Anterior cingulate cortex (tissue), 58 donors: ENCODE measurements at regions not wholly inside any gene's neighbourhood (a gene's known extent, or its start where the extent isn't known, plus 50 kb on each side); places are given as distances from the start of the nearest gene placed in this dataset.
A peak's percentile ranks its signal among the peaks of the same experiment; 100 is the strongest.

Source experiments
- DNase-seq, 58 donors: peaks; one replicate each; lab custom pipeline; 2025; lab: John Stamatoyannopoulos, UW

DNA sequence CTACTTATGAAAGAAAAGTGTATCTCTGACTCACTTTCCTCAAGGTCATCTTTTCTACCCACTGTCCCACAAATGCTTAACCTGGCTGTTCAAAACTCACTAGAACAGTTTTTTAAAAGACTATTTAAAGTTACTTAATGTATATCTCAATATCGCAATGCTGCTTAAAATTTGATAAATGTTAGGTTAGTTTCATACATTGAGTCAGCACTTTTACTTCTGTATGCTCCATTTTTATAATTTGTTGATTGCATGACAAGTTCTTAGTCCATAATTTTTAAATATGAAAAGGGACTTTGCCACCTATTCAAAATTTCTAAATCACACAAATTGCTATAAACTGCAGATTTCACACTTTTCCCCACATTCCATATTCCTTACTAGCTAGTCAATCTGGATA is 231.7 kb upstream of the SLC39A10 start:
- no peak for DNase-seq

DNA sequence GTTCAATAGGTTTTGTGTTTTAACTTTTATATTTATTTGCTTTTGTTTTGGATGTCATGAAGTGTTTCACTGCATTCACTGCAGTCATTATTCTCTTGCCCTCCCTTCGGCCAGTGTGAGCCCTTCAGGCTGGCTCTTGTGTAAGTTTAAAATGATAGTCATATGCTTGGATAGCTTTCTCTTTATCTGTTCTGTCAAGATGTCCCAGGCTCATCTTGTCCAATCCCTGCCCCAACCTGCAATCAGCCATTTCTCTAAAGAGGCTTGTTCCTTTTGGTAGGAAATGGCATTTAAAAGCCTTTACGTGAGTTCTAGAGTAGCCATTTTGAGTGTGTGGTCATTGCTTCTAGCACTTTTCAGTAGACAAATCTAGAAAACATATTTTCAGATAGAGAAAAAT is 238.0 kb upstream of the SLC39A10 start:
- DNase-seq, result no peak

DNA sequence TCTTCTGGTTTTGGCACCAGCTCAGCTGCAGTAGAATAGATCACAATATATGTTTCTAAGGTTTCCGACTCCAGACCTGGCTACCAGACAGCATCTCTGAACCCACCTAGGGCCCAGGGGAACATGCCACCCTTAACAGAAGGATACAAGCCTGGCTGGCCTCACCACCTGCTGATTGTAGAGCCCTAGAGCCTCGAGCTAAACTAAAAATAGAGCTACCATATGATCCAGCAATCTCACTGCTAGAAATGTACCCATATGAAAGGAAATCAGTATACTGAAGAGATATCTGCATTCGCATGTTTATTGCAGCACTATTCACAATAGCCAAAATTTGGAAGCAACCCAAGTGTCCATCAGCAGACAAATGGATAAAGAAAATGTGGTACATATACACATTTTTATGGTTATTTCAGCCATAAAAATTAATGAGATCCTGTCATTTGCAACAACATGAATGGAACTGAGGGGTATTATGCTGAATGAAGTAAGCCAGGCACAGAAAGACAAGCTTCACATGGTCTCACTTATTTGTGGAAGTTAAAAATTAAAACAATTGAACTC is 242.4 kb upstream of the SLC39A10 start:
- DNase-seq, result no peak

DNA sequence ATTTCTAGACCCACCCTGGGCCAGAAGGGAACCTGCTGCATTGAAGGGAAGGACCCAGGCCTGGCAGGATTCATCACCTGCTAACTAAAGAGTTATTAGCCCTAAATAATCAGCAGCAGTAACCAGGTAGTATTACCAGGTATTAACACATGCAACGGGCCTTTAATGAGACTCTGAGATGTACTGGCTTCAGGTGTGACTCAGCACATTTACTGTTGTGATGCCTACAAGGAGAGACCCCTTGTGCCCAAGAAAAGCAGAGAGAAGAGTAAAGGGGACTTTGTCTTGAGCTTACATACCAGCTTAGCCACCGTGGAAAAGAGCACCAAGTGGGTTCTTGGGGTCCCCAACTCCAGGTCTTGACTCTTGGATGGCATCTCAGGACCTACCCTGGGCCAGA is 243.1 kb upstream of the SLC39A10 start:
- DNase-seq, result no peak

DNA sequence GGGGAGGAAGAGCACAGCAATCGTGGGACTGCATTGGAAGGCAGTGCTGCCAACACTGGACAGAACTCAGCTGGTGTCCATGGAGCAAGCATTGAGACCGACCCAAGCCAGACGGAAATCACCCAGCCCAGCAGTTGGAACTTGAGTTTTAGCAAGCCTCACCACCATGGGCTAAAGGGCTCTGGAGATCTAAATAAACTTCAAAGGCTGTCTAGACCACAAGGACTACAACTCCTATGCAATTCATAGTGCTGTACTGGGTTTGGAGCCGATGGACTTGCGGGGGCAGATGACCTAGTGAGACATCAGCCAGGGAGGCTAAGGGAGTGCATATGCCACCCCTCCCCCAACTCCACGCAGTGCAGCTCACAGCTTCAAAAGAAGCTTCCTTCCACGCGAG is 243.6 kb upstream of the SLC39A10 start:
- no peak for DNase-seq

DNA sequence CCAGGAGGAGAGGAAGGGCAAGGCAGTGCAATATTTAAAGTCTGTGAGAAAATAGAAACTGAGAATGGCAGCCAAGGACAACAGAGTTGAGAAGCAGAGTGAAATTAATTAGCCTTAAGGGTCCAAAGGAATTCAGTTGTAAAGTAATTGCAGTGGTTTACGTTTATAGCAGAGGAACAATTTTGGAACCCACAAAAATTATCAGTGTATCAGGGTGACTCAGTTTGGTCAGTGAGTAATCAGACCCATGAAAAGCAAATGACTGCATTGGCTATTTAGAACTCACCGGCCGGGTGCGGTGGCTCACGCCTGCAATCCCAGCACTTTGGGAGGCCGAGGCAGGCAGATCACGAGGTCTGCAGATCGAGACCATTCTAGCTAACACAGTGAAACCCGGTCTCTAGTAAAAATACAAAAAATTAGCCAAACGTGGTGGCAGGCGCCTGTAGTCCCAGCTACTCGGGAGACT is 245.8 kb upstream of the SLC39A10 start:
- no peak for DNase-seq

DNA sequence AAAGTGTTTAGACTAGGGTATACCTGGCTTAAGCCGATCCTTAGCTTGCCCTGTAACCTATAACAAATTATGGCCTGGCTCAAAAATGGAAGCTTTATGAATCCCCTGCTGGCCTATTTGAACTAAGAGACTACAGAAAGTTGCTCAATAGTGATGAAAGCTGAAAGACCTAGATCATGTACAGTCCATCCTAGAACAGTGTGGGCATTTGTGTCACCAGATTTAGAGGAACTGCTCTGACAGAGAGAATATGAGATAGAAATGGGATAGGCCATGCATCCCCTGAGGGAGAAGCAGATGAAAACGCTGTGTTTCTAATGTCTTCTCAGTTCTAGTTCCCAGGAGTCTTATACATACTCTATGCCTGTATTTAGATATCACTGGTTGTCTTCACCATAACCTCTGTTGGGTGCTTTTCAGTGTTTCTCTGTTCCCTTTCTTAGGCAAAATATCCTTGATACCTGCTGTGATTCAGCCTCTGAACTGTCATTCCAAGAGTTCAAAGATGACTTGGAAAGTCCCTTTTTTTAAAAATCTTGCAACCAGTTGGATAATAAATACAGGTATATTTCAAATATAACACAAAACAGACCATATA is 246.9 kb upstream of the SLC39A10 start:
- no peak for DNase-seq

DNA sequence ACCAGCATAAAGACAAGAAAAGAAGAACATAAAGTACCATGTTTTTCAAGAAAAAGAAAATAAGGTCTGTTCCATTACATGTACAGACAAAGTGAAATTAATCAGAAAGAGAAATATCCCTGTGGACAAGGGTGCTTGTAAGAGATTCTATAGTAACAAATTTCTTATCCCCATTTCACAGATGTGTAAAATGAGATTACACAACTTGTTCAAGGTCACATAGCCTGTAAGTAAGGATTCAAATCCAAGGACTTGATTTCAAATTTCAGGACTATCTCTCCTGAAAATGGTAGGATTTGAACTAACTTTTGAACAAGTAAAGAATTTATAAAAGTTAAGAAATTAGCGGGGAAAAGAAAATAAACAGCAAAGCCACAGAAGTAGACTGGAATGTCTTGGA is 248.2 kb upstream of the SLC39A10 start:
- DNase-seq, result no peak

DNA sequence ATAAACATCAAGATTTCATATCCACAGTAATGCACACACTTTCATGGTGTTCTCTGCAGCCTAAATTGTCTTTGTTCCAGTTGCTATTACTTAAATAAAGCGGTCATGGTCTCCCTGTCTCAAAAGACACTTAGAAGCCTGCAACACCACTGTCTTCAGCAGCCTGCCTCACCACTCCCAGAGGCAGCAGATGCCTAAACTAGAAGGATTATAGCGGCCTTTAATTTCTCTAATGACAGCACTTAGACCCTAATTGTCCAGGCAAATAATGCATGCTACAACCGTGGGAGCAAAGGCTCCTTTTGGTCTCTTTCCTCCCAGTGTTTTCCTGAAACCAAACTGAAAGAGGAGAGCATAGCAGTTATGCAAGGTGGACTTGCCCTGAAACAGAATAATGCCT is 248.8 kb upstream of the SLC39A10 start:
- DNase-seq, result no peak

DNA sequence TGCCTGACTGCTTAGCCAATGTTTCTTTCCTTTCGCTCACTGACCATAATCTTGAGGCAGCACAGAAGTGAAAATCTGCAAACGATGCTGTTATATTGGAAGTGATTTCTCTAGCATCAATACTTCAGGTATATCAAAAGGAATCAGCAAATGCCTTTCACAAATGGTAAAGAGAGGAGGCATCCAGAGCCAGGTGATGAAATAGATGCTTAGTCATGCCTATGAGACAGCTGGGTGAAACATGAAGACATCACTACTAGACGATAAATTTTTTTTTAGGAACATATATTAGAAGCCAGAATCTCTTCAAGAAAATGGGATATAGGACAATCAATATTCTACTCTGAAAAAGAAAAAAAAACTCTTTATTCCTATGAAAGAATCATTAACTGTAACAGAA is 249.2 kb upstream of the SLC39A10 start:
- no peak for DNase-seq

DNA sequence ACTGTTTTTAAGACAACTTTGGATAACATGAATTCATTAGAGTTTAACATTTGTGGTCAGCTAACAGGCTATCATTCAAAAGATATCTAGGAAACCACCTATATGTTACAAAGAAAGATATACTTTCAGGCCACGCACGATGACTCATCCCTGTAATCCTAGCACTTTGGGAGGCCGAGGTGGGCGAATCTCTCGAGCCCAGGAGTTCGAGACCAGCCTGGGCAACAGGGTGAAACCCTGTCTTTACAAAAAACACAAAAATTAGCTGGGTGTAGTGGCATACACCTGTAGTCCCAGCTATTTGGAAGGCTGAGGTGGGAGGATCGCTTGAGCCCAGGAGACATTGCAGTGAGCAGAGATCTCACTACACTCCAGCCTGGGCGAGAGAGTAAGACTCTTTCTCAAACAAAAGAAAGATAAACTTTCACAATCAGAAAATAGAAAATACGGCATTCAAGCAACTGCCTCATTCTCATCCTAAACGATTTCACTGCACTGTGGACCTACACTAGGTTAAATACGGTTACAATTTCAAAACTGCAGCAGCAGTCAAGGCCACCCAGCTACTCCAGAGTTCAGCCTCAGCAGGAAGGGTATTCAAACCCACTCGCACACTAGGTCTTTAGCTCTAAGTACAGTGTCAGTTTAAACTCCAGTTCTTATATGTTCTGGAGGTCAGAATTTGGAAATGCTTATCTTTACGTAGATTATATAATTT is 250.0 kb upstream of the SLC39A10 start:
- no peak for DNase-seq

DNA sequence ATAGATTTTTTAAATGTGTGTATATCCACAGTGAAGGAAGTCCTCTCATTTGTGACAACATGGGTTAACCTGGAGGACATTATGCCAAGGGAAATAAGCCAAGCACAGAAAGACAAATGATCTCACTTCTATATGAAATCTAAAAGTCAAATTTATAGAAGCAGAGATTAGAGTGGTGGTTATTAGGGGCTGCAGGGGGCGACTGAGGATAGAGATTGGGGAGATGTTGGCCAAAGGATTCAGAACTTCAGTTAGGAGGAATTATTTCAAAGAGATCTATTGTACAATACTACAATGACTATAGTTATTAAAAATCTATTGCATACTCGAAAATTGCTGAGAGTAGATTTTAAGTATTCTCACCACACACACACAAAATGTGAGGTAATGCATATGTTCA is 252.4 kb upstream of the SLC39A10 start:
- no peak for DNase-seq

DNA sequence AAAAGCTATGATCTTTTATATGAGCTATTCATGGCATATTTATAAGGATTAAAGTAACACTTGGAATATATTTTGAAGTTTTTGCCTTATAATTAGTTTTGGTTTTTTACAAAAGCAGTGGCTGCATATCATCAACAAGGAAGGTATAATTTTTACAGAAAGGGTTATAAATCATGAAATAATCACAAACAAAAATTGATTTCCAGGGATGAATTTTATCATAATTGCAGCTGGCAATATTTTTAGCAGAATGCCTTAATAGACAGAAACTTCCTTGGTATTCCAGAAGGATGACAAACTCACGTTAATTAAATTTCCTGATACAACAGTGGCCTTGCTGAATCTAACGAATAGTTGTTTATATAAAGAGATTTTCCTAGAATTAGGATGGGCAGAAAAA is 260.5 kb upstream of the SLC39A10 start:
- no peak for DNase-seq

DNA sequence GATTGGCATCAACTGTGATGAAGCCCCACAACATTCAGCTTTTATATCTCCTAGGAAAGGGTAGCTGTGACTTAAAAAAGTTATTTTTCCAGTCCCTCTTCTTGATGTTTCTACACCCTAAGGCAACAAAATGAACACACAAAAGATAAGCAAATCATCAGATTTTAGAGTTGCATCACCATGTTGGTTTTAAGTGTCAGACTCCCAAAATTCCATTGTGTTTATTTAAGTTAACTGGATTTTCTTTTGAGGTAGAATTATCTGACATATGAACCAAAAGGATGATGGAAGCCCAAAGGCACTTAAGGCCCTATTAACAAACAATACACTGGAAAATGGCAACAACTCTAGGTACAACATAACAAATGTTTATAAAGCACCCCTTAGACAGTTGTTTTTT is 261.7 kb upstream of the SLC39A10 start:
- DNase-seq, result no peak

DNA sequence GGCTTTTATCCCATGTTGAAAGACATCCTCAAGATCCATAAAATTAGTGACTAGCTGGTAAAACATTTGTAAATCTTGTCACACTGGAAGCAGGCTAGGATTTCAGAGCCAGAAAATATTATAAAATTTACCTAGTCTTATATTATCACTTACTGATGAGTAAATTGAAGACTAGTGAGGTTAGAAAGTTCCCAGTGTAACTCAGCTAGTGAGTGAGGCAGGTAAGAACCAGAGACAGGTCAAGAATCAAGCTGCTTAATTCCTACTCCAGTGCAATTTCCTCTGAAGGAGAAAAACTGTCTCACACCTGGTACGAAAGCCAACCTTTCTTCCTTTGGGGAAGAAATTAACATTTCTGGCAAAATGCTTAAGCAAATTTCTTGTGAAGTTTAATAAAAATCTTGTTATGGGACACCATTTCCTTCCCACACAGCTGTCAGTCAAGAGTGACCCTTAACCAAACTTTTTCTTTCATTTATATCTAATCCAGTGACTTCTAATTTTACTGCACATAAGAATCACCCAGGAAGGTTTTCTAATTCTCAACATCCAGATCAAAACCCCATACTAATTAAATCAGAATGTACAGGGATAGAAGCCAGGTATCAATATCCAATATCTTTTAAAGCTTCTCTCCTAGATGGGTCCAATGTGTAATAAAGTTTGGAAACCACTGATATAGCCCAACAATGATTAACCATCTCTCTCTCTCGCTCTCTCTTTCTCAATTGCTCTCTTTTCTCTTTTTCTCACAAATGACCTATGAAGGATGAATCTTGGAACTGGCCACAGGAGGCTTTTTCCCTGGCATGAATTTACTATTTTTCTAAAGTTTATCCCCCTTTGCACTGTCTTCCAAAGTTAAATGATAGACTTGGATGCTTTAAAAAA is 264.3 kb upstream of the SLC39A10 start:
- DNase-seq, result no peak

DNA sequence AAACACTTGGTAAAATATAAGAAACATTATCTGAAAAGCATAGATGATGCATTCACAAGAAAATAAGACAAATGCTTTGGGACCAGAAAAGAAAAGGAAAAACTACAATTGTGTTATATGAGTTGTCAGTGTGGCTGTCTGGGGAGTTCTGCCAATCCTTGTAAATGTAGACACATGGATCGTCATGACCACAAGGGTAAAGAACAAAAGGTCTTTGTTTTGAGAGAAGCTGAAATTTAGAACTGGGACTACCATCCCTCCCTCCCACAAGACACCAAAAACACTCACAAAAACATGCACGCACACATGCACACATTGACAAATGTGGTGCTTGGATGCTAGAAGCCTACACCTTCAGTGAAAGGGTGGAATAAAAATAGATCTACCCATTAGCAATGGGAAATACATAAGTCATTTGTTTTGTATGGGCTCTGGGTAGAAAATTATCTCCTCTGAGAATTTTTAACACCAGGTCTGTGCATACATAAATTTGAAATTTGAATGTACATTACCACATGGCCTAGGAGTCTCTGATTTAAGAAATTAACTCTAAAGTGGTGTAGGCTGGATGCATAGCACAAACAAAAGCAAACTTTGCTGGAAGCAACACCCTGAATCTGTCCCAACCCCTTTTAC is 266.2 kb upstream of the SLC39A10 start:
- DNase-seq, result peak in 12 of 58 donors; percentile 2 to 69 (median 9)

DNA sequence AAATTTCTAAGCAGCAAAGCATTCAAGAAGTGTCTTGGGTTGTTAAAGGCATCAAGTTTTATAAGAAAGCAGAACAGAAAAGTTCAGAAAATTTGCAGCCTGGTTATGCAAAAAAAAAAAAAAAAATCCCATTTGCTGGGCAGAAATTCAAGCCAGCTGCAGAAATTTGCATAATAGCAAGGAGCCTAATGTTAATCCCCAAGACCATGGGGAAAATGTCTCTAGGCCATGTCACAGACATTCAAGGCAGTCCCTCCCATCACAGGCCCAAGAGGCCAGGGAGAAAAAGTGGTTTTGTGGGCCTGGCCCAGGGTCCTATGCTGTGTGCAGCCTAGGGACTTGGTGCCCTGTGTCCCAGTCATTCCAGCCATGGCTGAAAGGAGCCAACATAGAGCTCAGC is 269.0 kb upstream of the SLC39A10 start:
- DNase-seq, result no peak

DNA sequence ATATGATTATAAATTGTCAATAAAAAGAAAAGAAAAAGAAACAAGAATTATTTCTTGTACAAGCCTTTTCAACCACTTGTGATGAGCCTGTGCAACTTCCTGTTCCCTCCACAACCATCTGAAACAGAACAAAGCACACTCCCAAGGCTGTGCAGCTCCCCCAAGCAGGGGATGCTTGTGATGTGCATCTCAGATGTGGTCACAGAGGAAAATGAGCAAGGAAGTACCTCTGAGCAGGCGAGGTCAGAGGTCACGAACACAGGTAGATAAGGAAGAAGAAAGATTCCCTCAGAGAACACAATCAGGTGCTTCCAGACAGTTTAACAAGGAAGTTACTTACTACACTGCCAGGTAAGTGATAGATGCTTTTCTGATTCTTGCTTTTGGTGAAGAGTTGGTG is 274.8 kb upstream of the SLC39A10 start:
- DNase-seq, result no peak

DNA sequence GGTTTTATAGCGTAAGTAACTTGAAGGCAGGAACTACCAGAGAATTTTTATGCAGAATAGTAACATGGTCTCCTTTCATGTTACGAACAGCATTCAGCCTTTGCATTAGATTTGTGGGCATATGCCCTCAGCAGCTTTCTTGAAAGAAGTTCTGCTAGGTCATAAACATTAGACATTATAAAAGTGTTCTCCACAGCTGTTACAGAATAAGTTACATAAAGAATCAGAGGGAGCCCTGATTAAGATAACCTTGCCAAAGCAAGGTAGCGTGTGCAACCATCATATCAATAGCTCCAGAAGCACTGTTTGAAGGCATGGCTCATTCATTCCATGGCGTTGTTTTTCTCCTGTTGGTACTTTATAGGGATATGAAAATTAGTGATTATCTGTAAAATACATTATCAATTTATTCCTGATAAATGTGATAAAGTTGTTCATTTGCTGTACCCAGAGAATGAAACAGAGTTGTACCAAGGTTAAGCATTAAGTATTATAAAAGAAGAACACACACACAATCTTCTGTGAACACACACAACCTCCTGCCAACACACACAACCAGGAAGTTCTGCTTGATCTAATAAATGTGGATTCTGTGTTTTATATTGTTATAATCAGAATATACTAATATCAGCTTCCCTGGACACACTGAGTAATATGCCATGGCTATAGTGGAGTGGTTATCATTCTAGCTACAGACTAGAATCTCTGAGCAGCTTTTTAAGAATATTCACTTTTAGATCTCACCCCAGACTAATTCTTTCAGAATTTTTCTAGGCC is 286.7 kb upstream of the SLC39A10 start:
- DNase-seq, result no peak

DNA sequence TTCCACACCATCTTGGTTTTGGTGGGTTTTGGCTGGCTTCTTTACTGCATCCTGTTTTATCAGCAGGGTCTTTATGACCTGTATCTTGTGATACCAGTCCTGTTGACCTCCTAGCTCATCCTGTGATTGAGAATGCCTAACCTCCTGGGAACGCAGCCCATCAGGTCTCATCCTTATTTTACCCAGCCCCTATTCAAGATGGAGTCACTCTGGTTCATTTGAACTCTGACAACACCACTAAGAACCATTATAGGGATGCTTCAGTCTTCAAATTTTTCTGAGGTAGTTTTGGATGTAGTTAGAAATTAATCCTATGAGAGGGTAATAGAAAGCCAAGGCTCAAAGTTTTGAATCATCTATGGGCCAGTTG is 287.8 kb upstream of the SLC39A10 start:
- no peak for DNase-seq
